SU-DHL-6 (cell line): ENCODE measurements at regions not wholly inside any gene's neighbourhood (a gene's known extent, or its start where the extent isn't known, plus 50 kb on each side); places are given as distances from the start of the nearest gene placed in this dataset.

ENCODE experiments used
- H2AFZ ChIP-seq: fragments of 200-600 bp; sonication (generic); 2 replicates; pipeline ENCODE4 v1.6.1; 2014; ENCODE audit warnings: low read depth, mild to moderate bottlenecking, moderate library complexity, mixed read lengths, antibody characterized with exemption, low read length; ENCODE audit not compliant: severe bottlenecking
- H3F3A ChIP-seq: fragments of 200-600 bp; shearing (Covaris generic); 2 replicates; pipeline ENCODE4 v1.6.0; 2016; ENCODE audit warnings: antibody characterized with exemption, mild to moderate bottlenecking; ENCODE audit not compliant: insufficient read depth
- H3K27ac ChIP-seq: fragments of 200-600 bp; sonication (generic); 2 replicates; pipeline ENCODE4 v1.5.1; 2016; ENCODE audit warnings: low read depth, mild to moderate bottlenecking, low read length, moderate library complexity, mixed read lengths
- H3K27me3 ChIP-seq: fragments of 200-600 bp; sonication (generic), shearing (Covaris generic); 2 replicates; pipeline ENCODE4 v1.6.0; 2014; ENCODE audit warnings: mild to moderate bottlenecking, low read length
- H3K36me3 ChIP-seq: fragments of 200-600 bp; sonication (generic); 2 replicates; pipeline ENCODE4 v1.6.1; 2014; ENCODE audit warnings: mild to moderate bottlenecking, low read length, mixed read lengths
- H3K4me2 ChIP-seq: fragments of 300-600, 200-600 bp; shearing (Covaris generic), sonication (generic); 2 replicates; pipeline ENCODE4 v1.6.0; 2014; ENCODE audit warnings: low read length, low read depth, mild to moderate bottlenecking; ENCODE audit not compliant: poor library complexity, severe bottlenecking
- H3K4me3 ChIP-seq: fragments of 200-600 bp; sonication (generic); 2 replicates; pipeline ENCODE4 v1.5.1; 2014; ENCODE audit warnings: antibody characterized with exemption, low read length, mild to moderate bottlenecking, mixed read lengths; ENCODE audit not compliant: insufficient read depth, poor library complexity, severe bottlenecking
- H3K79me2 ChIP-seq: fragments of 200-600 bp; sonication (generic); 2 replicates; pipeline ENCODE4 v1.6.1; 2014; ENCODE audit warnings: mild to moderate bottlenecking, low read length, moderate library complexity; ENCODE audit not compliant: insufficient read depth
- H3K9ac ChIP-seq: fragments of 200-600 bp; sonication (generic); 2 replicates; pipeline ENCODE4 v1.7.0; 2014; ENCODE audit warnings: mild to moderate bottlenecking, low read length
- H3K9me2 ChIP-seq: fragments of 200-600 bp; sonication (generic); replicated peaks from 2 replicates; pipeline ENCODE4 v1.6.1; 2014; ENCODE audit warnings: low read length; ENCODE audit not compliant: insufficient read depth
- H3K9me3 ChIP-seq: fragments of 200-600 bp; sonication (generic); 2 replicates; pipeline ENCODE4 v1.6.1; 2014; ENCODE audit warnings: low read length, mixed read lengths; ENCODE audit not compliant: insufficient read depth
- H4K20me1 ChIP-seq: fragments of 200-600 bp; sonication (generic); 2 replicates; pipeline ENCODE4 v1.6.1; 2014; ENCODE audit warnings: low read depth, mild to moderate bottlenecking, antibody characterized with exemption, low read length, moderate library complexity, mixed read lengths
- CTCF ChIP-seq: fragments of 200-600 bp; sonication (generic); IDR thresholded peaks from one replicate; pipeline ENCODE4 v1.5.1; 2017; ENCODE audit warnings: antibody characterized with exemption, mild to moderate bottlenecking, low read length, moderate library complexity; ENCODE audit not compliant: insufficient read depth, poor library complexity, severe bottlenecking
- EZH2phosphoT487 ChIP-seq: fragments of 200-600 bp; sonication (generic), shearing (Covaris generic); conservative IDR thresholded peaks from 2 replicates; pipeline ENCODE4 v1.6.1; 2018; ENCODE audit warnings: mild to moderate bottlenecking, antibody characterized with exemption, low read length, moderate library complexity, mixed read lengths

- no peak overlapping the region for H3K4me3 ChIP-seq
- H3K9ac ChIP-seq = no peak overlapping the region
- no peak overlapping the region for H3K4me2 ChIP-seq
- no peaks in the 10 kb centered on the region for H3K9me3 ChIP-seq
- H4K20me1 ChIP-seq = no peaks in the 10 kb centered on the region
- H3K27me3 ChIP-seq = no peaks in the 10 kb centered on the region
- TF ChIP-seq CTCF = no peak
- TF ChIP-seq EZH2phosphoT487 = no peak
- H3K9me2 ChIP-seq = no peaks in the 10 kb centered on the region
- H3K27ac ChIP-seq = no peak overlapping the region
- H3F3A ChIP-seq = no peaks in the 10 kb centered on the region
- no peaks in the 10 kb centered on the region for H3K79me2 ChIP-seq
- H3K36me3 ChIP-seq = no peaks in the 10 kb centered on the region
- peak overlapping the region; percentile 43 for H2AFZ ChIP-seq
These were observed 57.0 kb upstream of the CARMIL1 start for GRCh38 chr6:25222006-25222678.

DNA sequence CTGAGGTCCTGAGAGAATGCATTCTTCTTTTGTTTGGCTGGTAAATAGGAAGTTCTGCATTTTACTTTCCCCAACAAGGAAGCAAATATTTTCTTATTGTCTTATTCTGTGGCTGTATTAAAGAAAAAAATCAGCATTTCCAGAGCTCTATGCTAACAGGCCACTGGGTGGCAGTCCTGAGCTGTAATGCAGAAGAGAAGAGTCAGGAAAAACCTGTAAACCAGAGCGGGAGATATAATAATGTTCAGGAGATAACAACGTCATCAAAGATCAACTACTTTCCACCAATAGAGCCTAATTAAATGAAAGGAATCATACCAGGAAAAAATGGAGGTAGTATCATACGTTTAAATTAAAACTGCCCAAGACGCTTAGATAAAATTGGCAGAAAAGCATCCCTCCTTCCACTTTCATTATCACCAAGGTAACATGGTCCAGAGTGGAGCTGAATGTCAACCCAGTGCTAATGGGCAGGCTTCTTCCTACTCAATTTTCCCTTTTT lies 55.6 kb upstream of the CARMIL1 start:
- Histone ChIP-seq H3K4me3 (peak overlapping the region; percentile 17), H3K27me3 (no peaks in the 10 kb centered on the region), H3K9me2 (no peaks in the 10 kb centered on the region), H3K79me2 (no peaks in the 10 kb centered on the region), H3K9ac (no peak overlapping the region), H4K20me1 (no peaks in the 10 kb centered on the region), H2AFZ (peak overlapping the region; percentile 43), H3K4me2 (peak overlapping the region; percentile 47), H3K9me3 (no peaks in the 10 kb centered on the region), H3K36me3 (no peaks in the 10 kb centered on the region), H3K27ac (no peak overlapping the region), H3F3A (no peaks in the 10 kb centered on the region)
- TF ChIP-seq EZH2phosphoT487 = no peak
- peak; percentile 100 for TF ChIP-seq CTCF

DNA sequence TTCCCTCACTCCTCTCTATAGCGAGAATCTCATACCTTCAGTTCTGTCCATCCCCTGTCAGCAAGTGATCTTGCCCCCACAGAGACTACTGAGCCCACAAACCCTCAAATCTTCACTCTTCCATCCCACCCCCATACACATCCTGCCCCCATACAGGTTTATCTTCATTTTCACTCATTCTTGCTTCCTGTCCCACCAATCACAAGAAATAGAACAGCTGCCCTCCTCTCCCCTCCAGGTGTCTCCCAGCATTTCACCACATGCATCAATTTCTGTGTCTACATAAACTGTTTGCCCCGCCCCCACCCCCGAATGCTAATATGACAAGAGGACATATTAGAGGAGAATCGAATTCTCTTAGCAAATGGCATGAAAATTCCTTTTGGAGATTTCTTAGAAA lies 54.9 kb upstream of the CARMIL1 start:
- no peaks in the 10 kb centered on the region for H4K20me1 ChIP-seq
- TF ChIP-seq CTCF (no peak), EZH2phosphoT487 (no peak)
- no peaks in the 10 kb centered on the region for H3K9me3 ChIP-seq
- H3K9me2 ChIP-seq = no peaks in the 10 kb centered on the region
- no peaks in the 10 kb centered on the region for H3K79me2 ChIP-seq
- H3K4me3 ChIP-seq = no peak overlapping the region
- H3K27me3 ChIP-seq = no peaks in the 10 kb centered on the region
- no peaks in the 10 kb centered on the region for H3F3A ChIP-seq
- H3K36me3 ChIP-seq = no peaks in the 10 kb centered on the region
- H3K27ac ChIP-seq = no peak overlapping the region
- H3K9ac ChIP-seq = no peak overlapping the region
- no peak overlapping the region for H2AFZ ChIP-seq
- H3K4me2 ChIP-seq = no peak overlapping the region
